ENCODE measurements at regions not wholly inside any gene's neighbourhood (a gene's known extent, or its start where the extent isn't known, plus 50 kb on each side); places are given as distances from the start of the nearest gene placed in this dataset.

GRCh38 chr4:81549984-81550383, 78.3 kb upstream of the RASGEF1B start:
- no peaks in the 10 kb centered on the region for H3K9me3 ChIP-seq (ENCODE audit: low read length)
- H3F3A ChIP-seq (ENCODE audit: insufficient read depth, low read length, poor library complexity, severe bottlenecking), result no peaks in the 10 kb centered on the region
- H3K9ac ChIP-seq (ENCODE audit: low read length), result no peak overlapping the region
- H4K20me1 ChIP-seq (ENCODE audit: insufficient read depth), result no peaks in the 10 kb centered on the region
- no peak overlapping the region for H3K27ac ChIP-seq (ENCODE audit: low read length)
- H2AFZ ChIP-seq (ENCODE audit: low read depth, low read length), result no peak overlapping the region
- no peak overlapping the region for H3K4me2 ChIP-seq (ENCODE audit: low read length)
- no peak overlapping the region for H3K4me3 ChIP-seq (ENCODE audit: low read length)
- no peaks in the 10 kb centered on the region for H3K9me2 ChIP-seq (ENCODE audit: insufficient read depth, low read length)
- H3K27me3 ChIP-seq (ENCODE audit: insufficient read depth, low read depth, low read length), result no peaks in the 10 kb centered on the region
- no peaks in the 10 kb centered on the region for H3K36me3 ChIP-seq (ENCODE audit: insufficient read depth, low read length)
- no peaks in the 10 kb centered on the region for H3K79me2 ChIP-seq (replicated peaks; ENCODE audit: insufficient read depth, low read length)
- no peak for TF ChIP-seq TAF1 (IDR thresholded peaks at IDR 0.05; ENCODE audit: low read depth)
- no peak for TF ChIP-seq SMC3 (conservative IDR thresholded peaks at IDR 0.05; ENCODE audit: poor library complexity)
- TF ChIP-seq EZH2 (IDR thresholded peaks at IDR 0.05; ENCODE audit: borderline replicate concordance, insufficient read depth, low read length, poor library complexity, severe bottlenecking), result no peak
- no peak for TF ChIP-seq REST (IDR thresholded peaks at IDR 0.05; ENCODE audit: borderline replicate concordance)
- TF ChIP-seq POLR2AphosphoS5 (IDR thresholded peaks at IDR 0.05), result no peak
- TF ChIP-seq RAD21 (conservative IDR thresholded peaks at IDR 0.05), result no peak
- TF ChIP-seq, protein P1, sequence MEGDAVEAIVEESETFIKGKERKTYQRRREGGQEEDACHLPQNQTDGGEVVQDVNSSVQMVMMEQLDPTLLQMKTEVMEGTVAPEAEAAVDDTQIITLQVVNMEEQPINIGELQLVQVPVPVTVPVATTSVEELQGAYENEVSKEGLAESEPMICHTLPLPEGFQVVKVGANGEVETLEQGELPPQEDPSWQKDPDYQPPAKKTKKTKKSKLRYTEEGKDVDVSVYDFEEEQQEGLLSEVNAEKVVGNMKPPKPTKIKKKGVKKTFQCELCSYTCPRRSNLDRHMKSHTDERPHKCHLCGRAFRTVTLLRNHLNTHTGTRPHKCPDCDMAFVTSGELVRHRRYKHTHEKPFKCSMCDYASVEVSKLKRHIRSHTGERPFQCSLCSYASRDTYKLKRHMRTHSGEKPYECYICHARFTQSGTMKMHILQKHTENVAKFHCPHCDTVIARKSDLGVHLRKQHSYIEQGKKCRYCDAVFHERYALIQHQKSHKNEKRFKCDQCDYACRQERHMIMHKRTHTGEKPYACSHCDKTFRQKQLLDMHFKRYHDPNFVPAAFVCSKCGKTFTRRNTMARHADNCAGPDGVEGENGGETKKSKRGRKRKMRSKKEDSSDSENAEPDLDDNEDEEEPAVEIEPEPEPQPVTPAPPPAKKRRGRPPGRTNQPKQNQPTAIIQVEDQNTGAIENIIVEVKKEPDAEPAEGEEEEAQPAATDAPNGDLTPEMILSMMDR (IDR thresholded peaks at IDR 0.05; ENCODE audit: poor library complexity, severe bottlenecking), result no peak
- TF ChIP-seq MXI1 (conservative IDR thresholded peaks at IDR 0.05; ENCODE audit: poor library complexity, severe bottlenecking), result no peak
- no peak for TF ChIP-seq EP300 (conservative IDR thresholded peaks at IDR 0.05; ENCODE audit: poor library complexity, severe bottlenecking)

- no peak overlapping the region for H3K27ac ChIP-seq (ENCODE audit: low read length)
- no peaks in the 10 kb centered on the region for H3K79me2 ChIP-seq (replicated peaks; ENCODE audit: insufficient read depth, low read length)
- H3K36me3 ChIP-seq (ENCODE audit: insufficient read depth, low read length), result no peaks in the 10 kb centered on the region
- no peaks in the 10 kb centered on the region for H3K9me3 ChIP-seq (ENCODE audit: low read length)
- no peak overlapping the region for H2AFZ ChIP-seq (ENCODE audit: low read depth, low read length)
- TF ChIP-seq TAF1 (IDR thresholded peaks at IDR 0.05; ENCODE audit: low read depth) (no peak), EP300 (conservative IDR thresholded peaks at IDR 0.05; ENCODE audit: poor library complexity, severe bottlenecking) (no peak), EZH2 (IDR thresholded peaks at IDR 0.05; ENCODE audit: borderline replicate concordance, insufficient read depth, low read length, poor library complexity, severe bottlenecking) (no peak), MXI1 (conservative IDR thresholded peaks at IDR 0.05; ENCODE audit: poor library complexity, severe bottlenecking) (no peak), REST (IDR thresholded peaks at IDR 0.05; ENCODE audit: borderline replicate concordance) (no peak), RAD21 (conservative IDR thresholded peaks at IDR 0.05) (no peak), POLR2AphosphoS5 (IDR thresholded peaks at IDR 0.05) (no peak), SMC3 (conservative IDR thresholded peaks at IDR 0.05; ENCODE audit: poor library complexity) (no peak)
- TF ChIP-seq, protein P1 (IDR thresholded peaks at IDR 0.05; ENCODE audit: poor library complexity, severe bottlenecking), result no peak
- H3K9ac ChIP-seq (ENCODE audit: low read length), result no peak overlapping the region
- no peak overlapping the region for H3K4me2 ChIP-seq (ENCODE audit: low read length)
- H3K4me3 ChIP-seq (ENCODE audit: low read length), result no peak overlapping the region
- no peaks in the 10 kb centered on the region for H3K9me2 ChIP-seq (ENCODE audit: insufficient read depth, low read length)
- no peaks in the 10 kb centered on the region for H4K20me1 ChIP-seq (ENCODE audit: insufficient read depth)
- no peaks in the 10 kb centered on the region for H3K27me3 ChIP-seq (ENCODE audit: insufficient read depth, low read depth, low read length)
- no peaks in the 10 kb centered on the region for H3F3A ChIP-seq (ENCODE audit: insufficient read depth, low read length, poor library complexity, severe bottlenecking)
Measured at GRCh38 chr4:81546777-81547176, 75.1 kb upstream of the RASGEF1B start.
